HG03039 (cell line): ENCODE measurements at regions not wholly inside any gene's neighbourhood (a gene's known extent, or its start where the extent isn't known, plus 50 kb on each side); places are given as distances from the start of the nearest gene placed in this dataset.
"Not testable (repeated sequence)": the region's sequence is repeated elsewhere in the genome, so short reads cannot be mapped to it uniquely, and the experiment has no call there.

ENCODE experiments used
- ATAC-seq: cut with Tn5 transposase; IDR thresholded peaks from one replicate; pipeline ENCODE4 v1.9.1; 2021; ENCODE audit warnings: mild to moderate bottlenecking, moderate library complexity; ENCODE audit not compliant: unreplicated experiment

- no peak for ATAC-seq
Observed at GRCh38 chr4:4668355-4669210, 126.7 kb upstream of the STX18 start.

DNA sequence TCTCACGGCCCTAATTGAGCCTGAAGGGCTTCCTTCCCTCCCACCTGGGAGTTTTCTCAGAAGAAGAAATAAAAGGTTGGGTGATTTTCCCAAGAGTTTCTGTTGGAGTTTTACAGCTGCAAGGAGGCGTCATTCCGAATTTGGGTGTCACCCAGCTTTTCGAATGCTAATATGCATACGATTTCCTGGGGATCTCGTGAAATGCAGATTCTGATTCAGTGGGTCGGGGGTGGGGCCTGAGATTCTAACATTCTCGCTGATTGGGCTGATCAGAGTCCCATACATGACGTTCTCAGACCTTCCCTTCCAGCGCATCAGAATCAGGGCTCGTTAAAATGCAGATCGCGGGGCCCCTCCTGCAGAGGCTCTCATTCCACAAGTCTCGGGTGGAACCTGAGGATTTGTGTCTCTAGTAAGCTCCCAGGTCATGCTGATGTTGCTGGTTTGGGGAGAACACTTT is 125.8 kb upstream of the STX18 start:
- ATAC-seq: no peak

DNA sequence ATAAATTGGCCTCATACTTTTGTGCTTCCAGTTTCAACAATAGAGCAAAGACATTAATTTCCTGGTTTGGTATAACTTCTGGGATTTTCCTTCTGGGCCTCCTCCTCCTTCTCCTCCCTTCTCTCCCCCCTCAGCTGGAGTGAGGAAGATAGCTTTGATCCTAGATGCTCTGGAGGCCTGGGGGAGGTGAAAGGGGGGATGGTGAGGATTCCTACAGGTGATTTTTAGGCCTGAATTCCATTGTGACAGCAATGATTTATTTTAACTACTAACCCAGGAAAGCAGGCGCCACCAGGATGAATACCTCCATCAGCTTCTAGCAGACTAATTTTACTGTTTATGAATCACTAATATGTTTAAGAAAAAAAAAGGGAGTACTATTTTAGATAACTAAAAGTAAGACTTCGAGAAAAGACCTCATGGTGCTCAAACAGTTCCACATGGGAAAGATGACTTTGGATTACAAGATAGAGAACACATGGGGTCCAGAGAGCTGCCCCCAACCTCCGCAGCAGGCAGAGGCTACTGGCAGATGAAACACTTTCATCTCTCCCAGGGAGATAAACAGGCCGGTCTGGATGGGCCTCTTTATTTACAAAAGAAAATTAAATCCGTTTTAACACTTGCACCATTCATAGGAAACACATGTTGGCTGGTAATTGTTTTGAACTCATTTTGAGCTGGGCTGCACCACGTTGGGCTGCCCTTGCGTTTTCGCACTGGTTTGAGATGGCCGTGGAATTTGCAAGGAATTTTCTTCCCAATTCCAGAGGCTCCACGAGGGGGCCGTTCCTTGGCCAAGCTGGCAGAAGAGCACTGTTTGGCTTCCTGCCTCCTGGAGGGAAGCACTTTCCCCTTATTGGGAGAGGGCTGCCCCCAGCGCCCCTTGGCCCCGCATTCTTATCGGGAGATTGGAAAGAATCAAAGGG is 125.1 kb upstream of the STX18 start:
- ATAC-seq: no peak

DNA sequence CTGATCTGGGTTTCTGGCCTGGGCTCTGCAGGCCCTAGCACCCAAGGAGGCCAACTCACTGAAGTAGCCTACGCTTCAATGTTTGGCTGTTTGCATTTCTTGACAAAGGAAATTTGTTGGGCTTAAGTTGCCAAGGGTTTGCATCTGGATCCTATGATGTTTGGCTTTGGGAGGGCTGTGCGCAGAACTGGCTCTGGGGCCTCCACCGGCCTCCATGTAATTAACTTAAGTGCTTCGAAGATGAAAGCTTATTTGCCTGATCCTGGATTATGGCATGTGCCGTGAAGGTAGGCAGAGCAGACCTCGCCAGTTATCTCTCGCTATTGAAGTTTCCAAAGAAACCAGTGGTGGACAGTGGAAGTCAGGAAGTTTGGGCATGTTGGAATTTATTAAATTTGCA is 124.3 kb upstream of the STX18 start:
- no peak for ATAC-seq

GRCh38 chr4:4664234-4664633 is 122.4 kb upstream of the STX18 start:
- ATAC-seq: no peak

DNA sequence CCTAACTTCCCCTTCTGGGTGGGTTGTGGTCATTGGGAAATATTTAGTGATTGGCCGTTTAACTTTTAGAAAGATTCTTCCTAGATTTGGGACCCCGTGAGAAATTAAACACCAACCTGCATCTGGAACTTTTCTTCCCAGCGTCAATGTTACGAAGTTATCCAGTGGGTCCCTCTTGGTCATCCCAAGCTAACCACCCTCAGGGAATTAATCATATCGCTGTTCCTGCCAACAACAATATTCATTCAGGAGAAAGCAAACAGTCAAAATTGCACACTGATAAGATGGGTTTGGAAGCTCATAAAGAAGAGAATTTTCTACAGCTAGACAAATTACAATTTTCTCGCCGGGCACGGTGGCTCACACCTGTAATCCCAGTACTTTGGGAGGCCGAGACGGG is 121.2 kb upstream of the STX18 start:
- ATAC-seq: no peak

GRCh38 chr4:4662230-4662629 is 120.4 kb upstream of the STX18 start:
- no peak for ATAC-seq

DNA sequence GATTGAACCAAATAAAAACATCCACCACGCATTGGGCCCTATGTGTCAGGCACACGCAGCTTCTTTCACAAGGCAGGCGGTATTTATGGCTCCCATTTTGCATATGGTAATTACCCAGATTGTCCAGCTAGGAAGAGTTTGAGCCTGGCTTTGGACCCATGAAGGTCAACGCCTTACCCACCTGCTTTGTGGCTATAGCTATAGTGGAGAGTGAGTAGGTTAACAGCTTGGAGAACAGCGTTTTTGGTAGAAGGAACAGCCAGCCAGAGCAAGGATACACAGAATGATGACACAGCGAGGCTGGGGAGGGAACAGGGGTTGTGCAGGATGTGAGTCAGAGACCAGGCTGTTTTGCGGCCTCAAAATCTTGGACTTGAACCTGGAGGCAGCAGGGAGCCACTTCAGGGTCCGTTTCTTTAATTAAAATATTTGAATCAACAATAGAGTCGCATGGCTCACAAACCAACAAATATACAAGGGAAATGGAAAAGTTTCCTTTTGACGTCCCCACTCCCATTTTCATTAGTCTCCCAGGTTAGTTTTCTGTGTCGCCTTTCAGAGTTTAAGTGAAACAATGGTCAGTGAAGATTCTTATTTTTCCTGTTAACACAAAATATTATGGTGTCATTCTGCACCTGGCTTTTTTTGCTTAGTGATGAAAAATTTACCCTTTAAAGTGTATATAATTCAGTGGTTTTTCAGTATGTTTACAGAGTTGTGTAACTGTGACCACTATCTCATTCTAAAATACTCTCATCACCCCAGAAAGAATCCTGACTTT is 118.2 kb upstream of the STX18 start:
- ATAC-seq: no peak

DNA sequence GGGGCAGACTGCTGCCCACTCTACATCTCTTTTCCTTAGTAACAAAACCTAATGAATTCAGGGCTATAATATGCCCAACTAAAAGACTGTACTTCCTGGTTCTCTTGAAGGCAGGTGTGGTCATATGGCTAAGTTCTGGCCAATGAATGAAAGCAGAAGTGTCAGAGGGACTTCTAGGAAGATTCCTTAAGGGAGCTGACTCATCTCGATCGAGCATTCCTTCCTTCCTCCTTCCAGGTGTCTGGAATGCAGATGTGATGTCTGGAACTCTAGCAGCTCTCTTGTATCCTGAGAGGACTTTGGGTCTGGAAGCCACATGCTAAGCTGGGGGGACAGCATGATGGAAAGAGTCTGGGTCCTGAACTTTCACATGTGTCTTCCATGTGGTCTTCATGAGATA is 116.2 kb upstream of the STX18 start:
- ATAC-seq: no peak

DNA sequence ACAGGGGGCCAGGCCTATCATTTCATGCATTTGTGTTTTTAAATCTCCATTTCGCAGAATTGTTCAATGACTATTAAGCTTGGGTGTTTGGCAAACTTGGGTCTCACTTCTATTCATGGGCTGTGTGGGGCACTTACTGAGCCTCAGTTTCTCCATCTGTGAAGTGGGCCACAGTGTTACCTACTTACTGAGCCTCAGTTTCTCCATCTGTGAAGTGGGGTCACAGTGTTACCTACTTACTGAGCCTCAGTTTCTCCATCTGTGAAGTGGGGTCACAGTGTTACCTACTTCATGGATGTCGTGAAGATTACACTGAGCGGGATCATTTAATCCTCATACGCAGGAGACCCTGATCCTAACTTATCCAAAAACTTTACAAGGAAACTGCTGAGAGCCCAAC is 115.1 kb upstream of the STX18 start:
- ATAC-seq: no peak

DNA sequence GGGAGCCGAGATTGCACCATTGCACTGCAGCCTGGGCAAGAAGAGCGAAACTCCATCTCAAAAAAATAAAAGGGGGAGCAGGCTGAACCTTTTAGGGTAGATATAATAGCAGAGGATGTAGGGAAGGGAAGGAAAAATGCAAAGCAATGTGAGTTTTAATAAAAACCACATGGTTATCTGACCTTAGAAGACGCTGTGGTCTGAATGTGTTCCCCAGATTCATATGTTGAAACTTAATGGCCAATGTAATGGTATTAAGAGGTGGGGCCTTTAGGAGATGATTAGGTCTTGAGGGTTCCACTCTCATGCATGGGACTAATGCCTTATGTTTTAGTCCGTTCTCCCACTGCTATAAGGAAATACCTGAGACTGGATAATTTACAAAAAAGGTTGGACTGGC is 114.1 kb upstream of the STX18 start:
- no peak for ATAC-seq

DNA sequence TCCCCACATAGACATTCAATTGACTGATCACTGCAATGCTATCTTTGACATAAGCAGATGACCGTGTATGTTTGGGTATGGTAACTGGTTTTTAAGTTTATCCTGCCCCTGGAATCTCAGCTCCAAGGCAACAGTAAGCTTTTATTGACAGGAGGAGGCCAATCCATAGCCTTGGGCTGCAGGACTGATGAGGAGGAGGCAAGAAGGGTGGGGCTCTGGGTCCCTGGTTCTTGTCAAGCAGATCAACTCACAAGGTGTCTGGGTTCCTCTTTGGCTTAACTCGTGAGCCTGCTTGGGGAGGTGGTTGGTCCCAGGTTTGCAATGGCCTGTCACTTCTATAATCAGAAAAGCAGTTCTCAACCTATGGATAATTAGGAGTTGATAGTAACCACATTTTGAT is 113.2 kb upstream of the STX18 start:
- ATAC-seq: no peak

- no peak for ATAC-seq
Observed at GRCh38 chr4:4651811-4652755, 110.2 kb upstream of the STX18 start.

GRCh38 chr4:4647041-4647440 is 105.2 kb upstream of the STX18 start:
- no peak for ATAC-seq

DNA sequence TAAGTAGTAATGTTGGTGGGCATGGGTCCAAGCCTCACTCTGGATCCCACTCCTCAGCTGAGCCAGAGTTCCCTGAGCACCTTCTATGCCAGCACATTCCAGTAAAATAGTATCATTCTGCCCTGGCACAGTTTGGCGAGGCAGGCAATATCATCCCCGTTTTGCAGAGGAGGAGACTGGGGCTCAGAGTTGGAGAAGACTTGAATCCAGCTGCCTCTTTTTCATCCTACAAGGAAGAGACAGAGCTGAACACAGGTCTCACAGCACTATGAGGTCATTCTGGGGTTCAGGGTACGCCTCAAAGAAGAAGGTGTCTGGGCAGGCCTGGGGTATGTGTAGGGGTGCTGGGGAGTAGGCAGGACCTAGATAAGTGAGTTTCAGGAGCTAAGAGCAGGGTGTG is 103.9 kb upstream of the STX18 start:
- no peak for ATAC-seq

DNA sequence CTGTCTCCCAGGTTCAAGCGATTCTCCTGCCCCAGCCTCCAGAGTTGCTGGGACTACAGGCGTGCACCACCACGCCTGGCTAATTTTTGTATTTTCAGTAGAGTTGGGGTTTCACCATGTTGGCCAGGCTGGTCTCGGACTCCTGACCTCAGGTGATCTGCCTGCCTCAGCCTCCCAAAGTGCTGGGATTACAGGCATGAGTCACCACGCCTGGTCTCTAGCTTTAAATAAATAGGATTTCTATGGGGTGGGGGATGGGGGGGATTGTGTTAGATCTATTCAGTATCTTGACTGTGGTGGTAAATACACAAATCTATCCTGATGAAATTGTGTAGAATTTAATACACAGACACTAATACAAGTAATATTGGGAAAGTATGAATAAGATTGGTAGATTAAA is 102.4 kb upstream of the STX18 start:
- not testable (repeated sequence) for ATAC-seq

- not testable (repeated sequence) for ATAC-seq
Observed at GRCh38 chr4:4643743-4644142, 101.9 kb upstream of the STX18 start.

GRCh38 chr4:4643306-4643705 is 101.5 kb upstream of the STX18 start:
- no peak for ATAC-seq

DNA sequence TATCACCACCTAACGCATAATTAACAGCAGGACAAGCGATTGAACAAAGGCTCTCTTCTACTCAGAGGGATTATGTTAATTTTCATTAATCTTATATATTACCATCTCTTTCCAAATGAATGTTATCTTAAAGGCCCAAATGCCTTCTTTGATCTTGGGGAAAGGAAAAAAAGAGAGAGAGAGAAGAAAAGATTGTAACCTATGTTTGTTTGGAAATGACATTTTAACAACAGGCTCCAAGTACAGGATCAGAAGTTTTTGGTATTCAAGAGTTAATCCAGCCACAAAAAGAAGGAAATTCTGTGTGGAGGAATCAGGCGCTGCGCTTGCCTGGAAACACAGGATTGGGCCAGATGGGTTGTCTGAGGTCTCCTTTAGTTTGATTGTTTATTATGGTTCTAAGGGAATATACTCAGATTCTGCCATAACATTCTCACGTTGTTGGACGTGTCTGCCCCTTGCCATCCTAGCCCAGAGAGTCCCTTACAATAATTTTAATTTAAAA is 100.7 kb upstream of the STX18 start:
- ATAC-seq: no peak
